WERI-Rb-1 (cell line): ENCODE measurements at regions not wholly inside any gene's neighbourhood (a gene's known extent, or its start where the extent isn't known, plus 50 kb on each side); places are given as distances from the start of the nearest gene placed in this dataset.

Source experiments
- DNase-seq: peaks from one replicate; pipeline ENCODE4 v3.0.0-alpha.2; 2020
- H3K27ac ChIP-seq: fragments of 250-450 bp; sonication (Bioruptor Pico); 2 replicates; pipeline ENCODE4 v1.5.1; 2020; ENCODE audit warnings: mild to moderate bottlenecking, moderate library complexity
- H3K27me3 ChIP-seq: fragments of 250-450 bp; sonication (Bioruptor Pico); 2 replicates; pipeline ENCODE4 v1.5.1; 2021; ENCODE audit warnings: mild to moderate bottlenecking, low read depth, moderate library complexity; ENCODE audit not compliant: insufficient read depth, severe bottlenecking
- H3K36me3 ChIP-seq: fragments of 250-450 bp; sonication (Bioruptor Pico); 2 replicates; pipeline ENCODE4 v1.5.1; 2020; ENCODE audit warnings: mild to moderate bottlenecking, moderate library complexity
- H3K4me3 ChIP-seq: 2 replicates; pipeline ENCODE4 v1.5.1; 2011; ENCODE audit warnings: low read depth, mild to moderate bottlenecking, control low read depth, low read length
- H3K9me3 ChIP-seq: fragments of 250-450 bp; sonication (Bioruptor Pico); 2 replicates; pipeline ENCODE4 v1.5.1; 2021; ENCODE audit warnings: mild to moderate bottlenecking, moderate library complexity; ENCODE audit not compliant: severe bottlenecking
- TF ChIP-seq, protein P1 (sequence below): IDR thresholded peaks from 2 replicates; pipeline ENCODE4 v1.5.1; 2011; ENCODE audit warnings: low read depth, mild to moderate bottlenecking, control low read depth, inconsistent platforms, low read length

DNA sequence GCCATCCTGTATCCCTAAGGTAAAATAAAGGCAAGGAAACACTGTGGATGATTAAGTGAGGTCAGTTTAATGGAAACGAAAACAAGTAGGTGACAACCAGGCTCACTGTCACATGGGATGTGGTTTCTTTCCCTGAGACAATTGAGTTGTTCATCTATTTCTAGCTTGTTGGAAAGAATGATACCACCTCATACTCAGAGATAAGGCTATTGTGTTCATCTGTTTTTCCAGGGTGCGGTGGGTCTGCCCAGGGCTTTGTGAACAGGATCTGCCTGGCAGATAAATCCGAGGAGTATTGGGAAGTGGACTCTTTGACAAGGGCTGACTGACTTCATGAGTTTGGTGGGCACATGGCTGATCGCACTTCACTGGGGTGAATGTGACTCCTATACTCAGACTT is 80.8 kb upstream of the TIAM2 start:
- Histone ChIP-seq H3K36me3 (no peaks in the 10 kb centered on the region), H3K27me3 (no peaks in the 10 kb centered on the region), H3K27ac (no peak overlapping the region), H3K9me3 (no peaks in the 10 kb centered on the region), H3K4me3 (no peak overlapping the region)
- no peak for DNase-seq
- TF ChIP-seq, protein P1, sequence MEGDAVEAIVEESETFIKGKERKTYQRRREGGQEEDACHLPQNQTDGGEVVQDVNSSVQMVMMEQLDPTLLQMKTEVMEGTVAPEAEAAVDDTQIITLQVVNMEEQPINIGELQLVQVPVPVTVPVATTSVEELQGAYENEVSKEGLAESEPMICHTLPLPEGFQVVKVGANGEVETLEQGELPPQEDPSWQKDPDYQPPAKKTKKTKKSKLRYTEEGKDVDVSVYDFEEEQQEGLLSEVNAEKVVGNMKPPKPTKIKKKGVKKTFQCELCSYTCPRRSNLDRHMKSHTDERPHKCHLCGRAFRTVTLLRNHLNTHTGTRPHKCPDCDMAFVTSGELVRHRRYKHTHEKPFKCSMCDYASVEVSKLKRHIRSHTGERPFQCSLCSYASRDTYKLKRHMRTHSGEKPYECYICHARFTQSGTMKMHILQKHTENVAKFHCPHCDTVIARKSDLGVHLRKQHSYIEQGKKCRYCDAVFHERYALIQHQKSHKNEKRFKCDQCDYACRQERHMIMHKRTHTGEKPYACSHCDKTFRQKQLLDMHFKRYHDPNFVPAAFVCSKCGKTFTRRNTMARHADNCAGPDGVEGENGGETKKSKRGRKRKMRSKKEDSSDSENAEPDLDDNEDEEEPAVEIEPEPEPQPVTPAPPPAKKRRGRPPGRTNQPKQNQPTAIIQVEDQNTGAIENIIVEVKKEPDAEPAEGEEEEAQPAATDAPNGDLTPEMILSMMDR: no peak

DNA sequence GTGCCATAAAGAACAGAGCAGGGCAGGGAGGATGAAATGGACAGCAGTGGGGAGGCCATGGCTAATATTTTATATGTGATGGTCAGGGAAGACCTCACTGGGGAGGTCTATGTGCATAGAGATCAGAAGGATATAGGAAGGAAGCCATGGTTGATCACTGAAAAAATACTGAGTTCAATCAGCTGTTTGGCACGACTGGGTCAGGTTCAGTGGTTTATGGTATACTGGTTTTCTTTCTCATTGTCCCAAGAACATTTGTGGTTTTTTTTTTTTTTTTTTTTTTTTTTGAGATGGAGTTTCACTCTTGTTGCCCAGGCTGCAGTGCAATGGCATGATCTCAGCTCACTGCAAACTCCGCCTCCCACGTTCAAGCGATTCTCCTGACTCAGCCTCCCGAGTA is 78.3 kb upstream of the TIAM2 start:
- Histone ChIP-seq H3K9me3 (no peaks in the 10 kb centered on the region), H3K27ac (no peak overlapping the region), H3K36me3 (no peaks in the 10 kb centered on the region), H3K27me3 (no peaks in the 10 kb centered on the region), H3K4me3 (no peak overlapping the region)
- TF ChIP-seq, protein P1: no peak
- DNase-seq: no peak

DNA sequence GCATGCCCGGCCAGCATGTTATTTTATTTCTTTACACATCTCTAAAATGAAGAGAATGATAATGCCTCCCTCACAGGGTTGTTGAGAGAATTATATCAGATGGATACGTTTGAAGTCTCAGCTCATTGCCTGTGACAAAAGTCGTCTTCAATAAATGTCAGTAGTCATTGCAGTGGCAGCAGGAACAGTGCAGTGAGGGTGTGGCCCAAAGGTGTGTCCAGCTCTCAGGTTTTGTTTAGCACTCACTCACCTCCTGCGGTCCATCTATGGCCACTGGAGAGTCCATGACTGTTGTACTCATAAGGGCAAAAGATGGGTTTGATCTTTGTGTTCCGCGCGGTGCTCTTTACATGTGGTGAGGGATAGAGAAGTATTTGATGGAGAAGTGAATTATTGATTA is 77.2 kb upstream of the TIAM2 start:
- DNase-seq: no peak
- TF ChIP-seq, protein P1: no peak

GRCh38 chr6:154919806-154920205 is 75.3 kb upstream of the TIAM2 start:
- Histone ChIP-seq H3K9me3 (no peaks in the 10 kb centered on the region), H3K4me3 (no peak overlapping the region), H3K36me3 (no peaks in the 10 kb centered on the region), H3K27ac (no peak overlapping the region), H3K27me3 (no peaks in the 10 kb centered on the region)
- TF ChIP-seq, protein P1: no peak
- DNase-seq: no peak

More for the DNA sequence above, 77.2 kb upstream of the TIAM2 start:
- H3K36me3 ChIP-seq: no peaks in the 10 kb centered on the region
- no peak overlapping the region for H3K4me3 ChIP-seq
- no peak overlapping the region for H3K27ac ChIP-seq
- H3K27me3 ChIP-seq: no peaks in the 10 kb centered on the region
- no peaks in the 10 kb centered on the region for H3K9me3 ChIP-seq

GRCh38 chr6:154920495-154921200 is 74.5 kb upstream of the TIAM2 start:
- DNase-seq: no peak
- no peaks in the 10 kb centered on the region for H3K36me3 ChIP-seq

More at GRCh38 chr6:154920495-154921200, 74.5 kb upstream of the TIAM2 start:
- H3K4me3 ChIP-seq: no peak overlapping the region
- H3K27ac ChIP-seq: no peak overlapping the region
- H3K27me3 ChIP-seq: no peaks in the 10 kb centered on the region
- no peaks in the 10 kb centered on the region for H3K9me3 ChIP-seq
- TF ChIP-seq, protein P1: no peak
